Suppressor macrophage (primary cell): ENCODE measurements at regions not wholly inside any gene's neighbourhood (a gene's known extent, or its start where the extent isn't known, plus 50 kb on each side); places are given as distances from the start of the nearest gene placed in this dataset.

Experiments
- DNase-seq, 4 experiments: peaks; one replicate each; pipeline ENCODE4 v3.0.0-alpha.2; 2020 to 2022

GRCh38 chr15:100703032-100703578 lies 100.7 kb downstream of the ASB7 start:
- no peak for DNase-seq

DNA sequence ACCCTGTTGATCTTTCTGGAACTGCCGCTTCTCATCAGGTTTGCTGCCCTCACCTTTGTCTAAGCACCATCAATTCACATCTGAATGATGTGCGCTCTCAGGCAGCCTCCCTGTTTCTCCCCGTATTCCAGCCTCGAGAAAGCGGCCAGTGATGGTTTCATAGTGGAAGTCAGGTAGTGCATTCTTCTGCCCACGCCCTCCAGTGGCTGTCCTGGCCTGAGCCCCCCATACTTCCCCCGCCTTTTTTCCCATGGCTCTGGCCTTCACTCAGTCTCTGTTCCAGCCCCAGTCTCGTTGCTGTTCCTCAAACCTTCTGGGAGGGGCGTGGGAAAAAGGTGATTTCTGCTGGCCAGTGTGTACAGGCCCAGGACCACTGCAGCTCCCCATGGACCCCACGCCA lies 101.3 kb downstream of the ASB7 start:
- DNase-seq = no peak

GRCh38 chr15:100704281-100705055 lies 102.1 kb downstream of the ASB7 start:
- DNase-seq = no peak

DNA sequence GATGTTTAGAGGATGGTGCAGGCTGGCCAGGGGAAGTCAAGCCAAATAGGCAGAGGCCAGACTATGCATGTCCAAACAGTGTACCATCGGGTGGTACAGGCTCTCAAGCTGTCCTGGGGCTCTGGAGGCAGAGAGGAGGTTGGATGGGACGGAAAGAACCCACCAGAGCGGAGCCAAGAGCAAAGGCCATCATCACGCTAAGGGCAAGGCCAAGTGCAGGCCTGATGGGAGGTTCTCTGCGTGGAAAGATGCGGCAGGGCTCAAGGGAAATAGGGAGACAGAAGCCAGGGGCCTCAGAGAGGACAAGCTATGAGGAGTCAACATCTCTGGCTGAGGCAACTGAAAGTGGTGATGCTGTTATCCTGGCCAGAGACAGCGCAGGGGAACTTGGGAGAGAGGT lies 102.7 kb downstream of the ASB7 start:
- DNase-seq = no peak

DNA sequence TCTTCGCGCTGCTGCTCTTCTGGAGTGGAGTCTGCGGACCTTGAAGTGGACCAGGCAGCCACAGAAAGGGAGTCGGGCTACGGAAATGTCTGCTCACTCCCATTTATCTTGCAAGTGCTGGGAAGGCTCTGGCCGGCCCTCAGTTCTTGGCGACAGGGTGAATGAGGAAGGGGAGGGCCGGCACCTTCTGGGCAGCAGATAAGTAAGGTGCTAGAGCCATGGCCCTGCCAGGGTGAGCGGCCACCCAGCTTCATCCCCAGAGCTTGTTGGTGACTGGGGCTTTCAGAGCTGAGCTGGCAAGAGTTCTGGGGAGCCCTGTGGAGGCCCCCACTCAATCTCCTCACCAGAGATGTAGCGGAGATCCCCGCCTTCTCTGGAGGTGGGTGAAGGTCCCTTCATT lies 103.5 kb downstream of the ASB7 start:
- no peak for DNase-seq

DNA sequence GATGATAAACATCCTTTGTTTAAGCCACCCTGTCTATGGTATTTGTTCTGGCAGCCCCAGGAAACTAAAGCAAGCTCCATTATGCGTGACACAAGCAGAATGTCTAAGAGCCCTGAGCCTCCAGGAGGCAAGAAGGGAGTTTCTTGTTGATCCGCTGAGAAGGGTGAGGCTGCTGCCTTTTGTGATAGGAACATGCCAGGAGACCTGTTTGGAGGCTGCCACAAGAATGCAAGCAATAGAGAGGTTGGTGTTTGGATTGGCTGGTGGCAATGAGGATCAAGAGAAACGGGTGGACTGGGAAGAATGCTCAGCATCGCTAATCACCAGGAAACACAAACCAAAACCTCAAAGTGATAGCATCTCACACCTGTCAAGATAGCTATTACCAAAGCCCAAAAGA lies 104.8 kb downstream of the ASB7 start:
- no peak for DNase-seq

DNA sequence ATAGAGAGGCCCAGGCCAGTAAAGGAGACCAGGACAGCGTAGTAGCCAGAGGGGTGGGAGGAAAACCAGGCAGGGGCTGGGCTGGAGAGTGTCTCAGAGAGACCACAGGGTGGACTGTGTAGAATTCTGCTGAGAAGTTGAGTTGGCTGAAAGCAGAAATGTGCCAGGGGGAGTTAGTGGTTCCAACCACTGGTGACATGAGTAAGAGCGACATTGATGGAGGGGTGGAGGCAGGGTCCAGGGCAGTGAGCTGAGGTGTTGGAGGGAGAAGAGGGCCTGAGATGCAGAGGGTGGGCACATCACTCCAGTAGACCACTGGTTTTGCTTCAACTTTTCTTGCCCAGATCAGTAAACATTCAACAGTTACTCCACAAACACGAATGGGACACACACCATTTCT lies 106.5 kb downstream of the ASB7 start:
- DNase-seq = no peak

DNA sequence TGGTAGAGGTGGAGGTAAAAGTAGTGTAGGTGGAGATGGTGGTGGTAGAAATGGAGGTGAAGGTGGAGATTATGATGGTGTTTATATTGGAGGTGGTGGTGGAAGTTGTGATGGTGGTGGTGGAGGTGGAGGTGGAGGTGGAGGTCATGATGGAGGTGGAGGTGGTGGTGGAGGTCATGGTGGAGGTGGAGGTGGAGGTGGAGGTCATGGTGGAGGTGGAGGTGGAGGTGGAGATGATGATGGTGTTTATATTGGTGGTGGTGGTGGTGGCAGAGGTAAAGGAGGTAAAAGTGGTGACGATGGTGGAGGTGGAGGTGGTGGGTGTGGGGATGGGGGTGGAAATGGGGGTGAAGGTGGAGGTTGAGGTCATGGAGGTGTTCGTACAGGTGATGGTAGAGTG lies 107.8 kb downstream of the ASB7 start:
- no peak for DNase-seq

- no peak for DNase-seq
Observed at GRCh38 chr15:100710744-100711515, 108.5 kb downstream of the ASB7 start.

GRCh38 chr15:100711516-100712021 lies 109.2 kb downstream of the ASB7 start:
- DNase-seq = no peak

GRCh38 chr15:100712226-100712625 lies 109.8 kb downstream of the ASB7 start:
- DNase-seq = no peak

DNA sequence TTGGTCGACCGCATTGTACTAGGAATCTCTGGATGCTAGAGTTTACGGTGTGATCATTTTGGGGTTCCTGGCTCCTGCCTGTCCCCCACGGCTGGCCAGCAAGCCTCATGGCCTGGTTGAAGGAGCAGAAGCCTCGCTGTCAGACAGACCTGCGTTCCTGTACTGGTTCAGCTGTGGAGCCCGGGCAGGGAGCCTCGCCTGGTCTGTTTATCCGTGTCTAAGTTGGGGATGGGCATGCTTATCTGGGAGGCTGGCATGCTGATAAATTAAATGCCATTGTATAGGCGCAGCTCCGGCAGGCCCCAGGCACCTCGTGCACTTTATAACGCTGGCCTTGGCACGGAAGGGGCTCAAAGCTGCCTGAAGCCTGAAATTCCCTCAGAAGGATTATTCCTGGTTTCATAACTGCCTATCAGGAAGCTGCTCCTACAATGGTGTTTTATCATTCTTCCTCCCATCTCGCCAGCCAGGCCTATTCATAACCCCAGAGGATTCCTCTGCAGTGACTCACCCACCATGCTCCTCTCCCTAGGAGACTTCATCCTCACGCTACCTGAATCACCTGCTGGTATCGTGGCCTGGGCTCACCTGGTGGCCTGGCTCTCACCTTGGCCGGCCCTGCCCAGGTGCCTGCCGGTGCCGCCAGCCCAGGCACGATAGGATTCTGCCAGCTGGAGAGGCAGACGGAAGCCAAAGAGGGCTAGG lies 110.9 kb downstream of the ASB7 start:
- DNase-seq = no peak

DNA sequence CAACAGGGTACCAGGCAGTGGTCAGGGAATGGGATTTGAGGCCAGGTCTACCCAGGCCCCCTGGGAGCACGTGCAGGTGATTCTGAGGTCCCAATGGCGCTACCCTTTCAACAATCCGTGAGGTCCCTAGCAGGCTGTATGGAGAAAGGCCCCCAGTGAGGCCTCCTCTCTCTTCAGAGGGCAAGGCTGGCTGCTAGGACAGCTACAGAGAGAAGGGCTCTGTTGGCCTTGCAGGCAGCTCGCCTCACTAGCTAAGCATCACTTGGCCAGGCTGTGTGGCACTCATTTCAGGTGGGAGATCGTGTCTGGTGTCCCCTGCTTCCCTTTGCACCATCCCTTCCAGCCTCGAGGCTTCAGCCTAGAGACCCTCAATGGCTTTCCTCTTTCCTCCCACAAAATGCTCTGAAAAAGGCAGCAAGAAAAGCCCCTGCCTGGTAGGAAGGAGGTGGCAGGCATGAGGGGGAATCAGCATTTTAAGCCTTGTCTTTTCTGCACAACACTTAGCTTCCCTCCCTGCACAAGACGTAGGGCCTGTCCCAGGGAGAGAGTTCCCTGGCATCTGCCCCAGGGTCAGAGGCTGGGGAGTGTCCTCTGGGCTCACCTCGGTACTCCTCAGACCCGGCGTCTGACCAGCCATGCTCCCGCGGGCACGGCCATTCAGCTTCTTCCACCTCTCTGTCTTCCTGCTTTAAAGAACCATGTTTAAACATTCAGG lies 111.8 kb downstream of the ASB7 start:
- DNase-seq = no peak

DNA sequence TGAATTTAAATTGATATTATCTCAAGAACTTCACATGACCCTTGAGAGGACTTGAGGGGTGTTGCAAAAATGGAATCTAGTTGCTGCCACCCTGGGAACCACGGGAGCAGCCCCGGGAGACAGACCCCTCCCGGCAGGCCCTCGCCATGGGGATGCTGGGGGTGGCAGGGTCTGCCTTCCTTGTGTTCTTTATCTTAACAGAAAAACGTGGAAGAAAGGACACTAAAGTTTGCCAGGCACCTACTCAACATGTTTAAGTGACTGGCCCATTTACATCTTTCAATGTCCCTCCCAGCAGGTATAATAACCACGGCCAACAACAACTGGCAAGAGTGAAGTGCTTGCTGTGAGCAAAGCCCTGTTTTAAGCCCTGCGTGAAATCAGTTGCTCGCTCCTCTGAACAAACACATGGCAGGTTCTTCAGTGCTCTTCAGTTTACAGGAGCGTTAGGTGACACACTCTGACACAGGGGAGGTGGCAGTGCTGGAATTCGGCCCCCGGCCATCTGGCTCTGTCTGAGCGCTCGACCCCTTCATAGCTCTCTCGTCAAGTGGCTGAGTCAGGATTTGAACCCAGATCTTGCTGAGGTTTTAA lies 112.5 kb downstream of the ASB7 start:
- no peak for DNase-seq

GRCh38 chr15:100715571-100716455 lies 113.4 kb downstream of the ASB7 start:
- no peak for DNase-seq

DNA sequence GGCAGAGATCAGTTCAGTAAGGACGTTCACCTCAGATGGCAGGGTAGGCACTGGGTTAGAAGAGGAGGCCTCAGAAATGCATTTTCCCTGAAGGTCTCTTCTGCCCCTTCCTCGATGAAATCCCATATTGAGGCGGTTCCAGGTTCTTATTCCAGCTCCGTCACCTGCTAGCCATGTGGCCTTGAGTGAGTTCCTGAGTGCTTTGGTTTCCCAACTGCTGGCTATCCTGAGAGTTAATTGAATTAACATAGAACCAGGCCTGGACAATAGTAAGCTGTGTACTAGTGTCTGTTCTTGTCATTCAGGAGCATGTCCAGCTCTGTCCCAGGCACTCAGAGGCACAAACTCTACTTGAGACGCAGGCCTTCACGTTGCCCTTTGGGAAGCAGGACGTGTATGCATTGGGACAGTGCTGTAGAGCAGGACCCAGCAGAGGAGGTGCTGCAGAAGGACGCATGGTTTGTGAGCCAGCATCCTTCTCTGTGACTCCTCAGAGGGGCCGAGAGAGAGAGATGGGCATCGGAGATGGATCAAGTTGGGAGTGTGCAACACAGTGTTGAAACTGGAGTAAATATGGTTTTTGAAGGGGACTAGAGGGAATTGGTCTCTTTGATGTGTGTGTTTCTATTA lies 114.2 kb downstream of the ASB7 start:
- DNase-seq = no peak

DNA sequence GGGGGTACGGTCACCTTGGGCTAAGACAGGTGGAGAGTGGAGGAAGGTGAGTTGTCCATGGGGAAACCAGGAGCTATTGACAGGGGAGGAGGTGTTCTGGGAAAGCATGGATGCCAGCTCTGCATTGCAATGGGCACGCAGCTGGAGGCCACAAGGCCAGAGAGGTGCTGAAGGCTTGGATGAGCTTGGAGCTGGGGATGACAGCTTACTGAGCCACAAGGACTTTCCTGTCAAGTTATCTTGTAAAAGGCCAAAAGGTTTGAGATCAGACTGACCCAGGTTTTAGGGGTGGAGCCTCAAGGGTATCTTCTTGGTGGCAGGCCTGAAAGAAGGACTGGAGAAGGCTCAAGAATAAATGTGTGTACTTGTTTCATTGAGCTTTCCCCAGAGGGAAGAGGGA lies 115.2 kb downstream of the ASB7 start:
- no peak for DNase-seq

- DNase-seq = no peak
Observed at GRCh38 chr15:100718075-100718980, 115.9 kb downstream of the ASB7 start.

GRCh38 chr15:100720406-100720967 lies 118.1 kb downstream of the ASB7 start:
- DNase-seq = no peak
